ENCODE measurements at regions not wholly inside any gene's neighbourhood (a gene's known extent, or its start where the extent isn't known, plus 50 kb on each side); places are given as distances from the start of the nearest gene placed in this dataset.

DNA sequence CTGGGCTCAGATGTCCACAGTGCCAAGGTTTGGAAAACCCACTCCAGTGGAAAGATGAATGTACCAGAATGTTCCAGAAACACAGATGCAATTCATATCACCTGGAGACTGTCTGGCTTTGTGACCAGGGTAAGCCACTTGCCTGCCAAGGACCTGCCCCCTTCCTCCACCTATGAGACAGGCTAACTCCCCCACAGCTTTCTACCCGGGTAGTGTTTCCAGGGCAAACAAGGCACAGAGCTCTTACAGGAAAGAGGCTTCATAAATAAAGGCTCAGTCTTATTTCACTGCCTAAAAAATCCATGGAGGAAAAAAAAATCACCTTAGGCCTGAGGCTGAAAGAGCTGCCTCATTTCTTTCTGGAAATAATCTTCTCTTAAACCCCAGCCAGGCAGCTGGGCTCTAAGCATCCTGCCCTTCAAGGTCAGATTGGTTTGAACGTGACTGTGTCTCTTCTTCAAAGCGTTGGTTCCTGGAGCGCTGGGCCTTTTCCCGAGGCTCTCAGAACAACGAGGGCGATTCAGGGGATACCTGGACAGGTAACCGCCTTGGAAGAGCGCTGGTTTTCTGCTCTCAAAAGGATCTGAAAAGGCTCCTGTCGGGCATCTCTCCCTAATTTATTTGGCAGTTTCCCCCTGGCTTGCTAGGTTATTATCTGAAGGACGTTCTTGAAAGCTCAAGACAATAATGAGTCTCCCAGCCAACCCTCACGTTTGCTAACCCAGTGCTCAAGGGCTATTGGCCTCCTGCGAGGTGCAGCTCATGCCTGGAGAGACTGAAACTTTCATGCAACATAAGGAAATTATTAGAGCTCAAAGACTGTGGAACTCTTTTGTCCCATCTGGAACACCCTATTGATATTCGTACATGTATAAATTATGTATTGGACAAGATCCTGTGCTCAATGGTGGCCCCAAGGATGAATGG is 199.2 kb upstream of the PMEPA1 start:
- DNase-seq = no peak

DNA sequence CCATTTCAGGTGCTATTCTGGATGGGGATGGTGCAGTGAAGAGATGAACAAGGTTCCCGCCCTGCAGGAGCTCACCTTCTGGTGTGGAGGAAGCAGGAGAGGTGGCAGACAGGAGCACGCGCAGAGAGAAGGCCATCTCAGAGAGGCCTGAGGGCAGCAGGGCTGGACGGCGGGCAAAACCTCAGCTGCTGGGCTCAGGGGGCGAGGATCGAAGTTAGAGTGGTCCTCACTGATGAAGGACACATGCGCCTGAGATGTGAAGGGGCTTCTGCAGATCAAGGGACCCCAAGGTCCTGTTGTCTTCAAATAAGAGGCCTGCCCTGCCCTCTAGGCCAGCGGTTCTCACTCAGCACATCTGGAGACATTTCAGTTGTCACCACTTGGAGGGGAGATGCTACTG is 198.4 kb upstream of the PMEPA1 start:
- no peak for DNase-seq

DNA sequence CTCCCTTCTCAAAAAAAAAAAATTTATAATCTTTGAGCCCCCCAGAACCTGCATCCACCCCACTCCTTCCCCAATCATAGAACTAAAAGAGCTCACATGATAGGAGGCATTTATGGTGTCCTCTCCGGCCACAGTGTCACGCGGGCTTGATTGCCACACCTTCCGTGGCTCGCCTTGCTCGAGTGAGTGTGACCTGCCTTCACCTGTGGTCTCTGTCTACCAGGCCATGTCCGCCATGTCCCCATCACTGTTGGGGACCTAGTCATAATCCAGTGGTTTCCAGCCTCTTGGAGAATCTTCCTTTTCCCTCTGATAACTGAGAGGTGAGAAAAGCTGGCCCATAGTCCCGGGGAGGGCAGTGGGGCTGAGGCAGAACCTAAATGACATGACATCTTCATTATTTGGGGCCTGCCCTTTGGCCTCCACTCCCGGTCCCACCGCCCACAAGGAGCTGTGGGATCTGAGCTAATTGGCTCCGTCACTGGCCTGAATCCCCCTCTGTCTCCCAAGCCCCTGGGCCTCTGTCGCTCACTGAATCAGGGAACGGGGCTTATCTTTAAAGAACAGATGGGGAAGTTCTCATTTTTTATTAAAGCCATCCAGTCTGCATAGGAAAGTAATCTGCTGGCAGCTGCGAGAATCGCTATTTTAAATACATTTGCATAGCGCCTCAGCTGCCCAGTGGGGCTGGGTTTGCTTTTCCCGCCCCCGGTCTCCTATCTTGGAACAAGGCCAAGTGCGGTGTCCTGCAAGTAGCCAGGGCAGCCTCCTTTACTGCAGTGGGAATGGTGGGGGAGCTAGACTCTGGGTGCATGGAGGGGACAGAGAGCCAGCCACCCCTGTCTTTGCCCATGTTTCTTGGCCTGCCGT is 197.6 kb upstream of the PMEPA1 start:
- DNase-seq = no peak

DNA sequence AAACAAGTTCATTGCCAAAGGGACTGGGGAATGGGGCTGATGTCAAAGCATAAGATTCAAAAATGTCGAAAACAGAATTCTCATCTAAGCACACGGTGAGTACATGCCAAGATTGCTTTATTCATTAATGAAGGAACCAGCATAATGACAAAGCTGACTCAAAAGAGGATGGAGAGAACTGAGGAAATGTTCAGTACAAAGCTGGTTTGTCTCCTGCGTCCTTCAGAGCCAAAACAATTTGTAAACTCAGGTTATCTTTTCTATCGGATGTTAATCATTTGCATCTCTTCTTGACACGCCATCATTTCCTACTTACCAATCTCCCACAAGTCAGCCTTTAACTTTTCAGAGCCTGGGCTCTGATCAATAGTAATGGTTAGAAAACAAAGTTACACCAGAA is 195.6 kb upstream of the PMEPA1 start:
- DNase-seq = no peak

DNA sequence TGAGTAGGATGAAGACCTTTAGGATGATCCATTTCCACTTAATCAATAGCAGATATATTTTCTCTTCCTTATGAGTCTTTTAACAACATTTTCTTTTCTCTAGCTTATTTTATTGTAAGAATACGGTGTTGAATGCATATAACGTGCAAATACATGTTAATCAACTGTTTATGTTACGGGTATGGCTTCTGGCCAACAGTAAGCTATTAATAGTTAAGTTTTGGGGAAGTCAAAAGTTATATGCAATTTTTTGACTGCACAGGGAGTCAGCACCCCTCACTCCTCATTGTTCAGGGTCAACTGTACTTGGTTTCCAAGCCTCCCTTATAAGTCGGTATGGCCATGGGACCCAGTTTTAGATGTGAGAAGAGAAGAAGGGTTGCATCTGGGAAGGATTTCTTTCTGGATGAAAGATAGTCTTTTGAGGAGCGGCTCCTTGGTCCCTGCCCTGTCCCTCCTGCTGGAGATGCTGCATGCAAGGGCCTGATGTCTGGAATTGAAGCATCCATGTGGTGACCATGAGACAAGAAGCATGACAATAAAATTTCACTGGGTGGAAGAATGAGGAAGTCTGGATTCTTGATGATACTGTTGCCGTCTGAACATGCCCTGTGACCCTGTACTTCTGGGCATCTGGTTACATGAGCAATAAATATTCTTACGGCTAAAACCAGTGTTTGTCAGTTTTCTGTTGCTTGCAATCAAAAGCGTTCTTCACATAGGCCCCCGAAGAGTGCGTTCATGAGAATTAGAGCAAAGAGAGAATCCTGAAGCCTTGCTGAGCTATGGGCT is 194.7 kb upstream of the PMEPA1 start:
- DNase-seq = no peak

DNA sequence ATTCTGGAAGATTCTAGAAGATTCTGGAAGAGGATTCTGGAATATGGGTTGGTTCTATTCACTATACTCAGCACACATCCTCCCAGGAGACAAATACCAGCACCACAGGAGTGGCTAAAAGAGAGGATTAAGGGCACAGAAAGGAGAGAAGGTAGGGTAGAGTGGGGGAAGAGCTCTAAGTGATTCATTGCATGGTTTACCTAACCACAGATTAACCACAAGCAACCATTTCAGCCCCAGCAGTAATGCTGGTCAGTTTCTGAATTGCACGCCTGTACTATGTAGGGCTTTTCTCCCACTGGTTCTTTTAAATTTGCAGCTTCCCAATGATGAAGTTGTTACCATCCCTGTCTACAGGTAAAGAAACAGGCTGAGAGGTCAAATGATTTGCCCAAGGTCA is 192.7 kb upstream of the PMEPA1 start:
- peak; percentile 79 for DNase-seq

DNA sequence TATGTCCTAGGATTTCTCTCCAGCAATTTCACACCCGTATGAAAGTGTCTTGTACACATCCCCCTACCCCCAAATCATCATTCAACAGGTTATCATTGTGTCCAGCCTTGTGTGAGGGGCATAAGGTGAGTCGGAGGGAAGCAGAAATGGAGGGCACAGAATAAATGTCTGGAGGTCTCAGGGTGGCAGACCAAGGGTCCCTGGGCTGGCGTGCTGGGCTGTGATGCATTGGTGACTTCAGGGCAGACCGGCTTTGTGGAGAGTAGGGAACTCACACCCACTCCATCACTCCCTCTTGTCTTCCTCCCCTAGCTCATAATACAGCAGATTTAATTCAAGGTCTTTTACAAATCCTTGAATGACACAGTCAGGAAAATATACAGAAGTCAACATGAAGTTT is 191.7 kb upstream of the PMEPA1 start:
- no peak for DNase-seq

DNA sequence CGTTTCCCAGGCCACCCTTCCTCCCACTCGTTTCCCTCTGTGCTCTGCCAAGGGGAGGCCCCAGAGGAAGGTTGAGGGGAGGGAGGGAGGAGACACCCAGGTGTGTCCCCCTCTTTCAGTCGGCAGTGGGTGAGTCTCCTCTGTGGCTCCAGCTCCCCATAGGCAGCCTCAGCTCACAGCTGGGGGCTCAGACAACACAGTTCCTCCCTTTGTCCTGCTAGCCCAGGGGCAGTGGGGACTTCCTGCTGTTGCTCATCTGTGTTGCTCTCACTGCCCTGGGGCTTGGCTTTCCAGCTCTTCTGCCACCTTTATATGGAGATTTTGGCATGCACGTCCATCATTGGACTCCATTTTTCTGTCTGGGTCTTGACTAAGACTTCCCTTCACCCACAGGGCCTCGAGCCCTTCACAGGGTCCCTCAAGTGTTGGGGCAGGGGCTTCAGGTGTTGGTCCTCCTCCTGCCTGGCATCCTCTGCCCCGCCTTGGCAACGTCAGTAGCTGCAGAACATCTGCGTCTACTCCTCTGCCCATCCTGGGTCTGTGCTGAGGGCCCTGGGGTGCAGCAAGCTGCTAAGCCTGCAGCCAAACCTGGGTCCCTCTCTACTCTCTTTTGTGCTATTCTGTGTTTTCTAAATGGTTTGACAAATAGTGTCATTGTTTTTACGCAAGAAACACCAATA is 190.6 kb upstream of the PMEPA1 start:
- DNase-seq = no peak

DNA sequence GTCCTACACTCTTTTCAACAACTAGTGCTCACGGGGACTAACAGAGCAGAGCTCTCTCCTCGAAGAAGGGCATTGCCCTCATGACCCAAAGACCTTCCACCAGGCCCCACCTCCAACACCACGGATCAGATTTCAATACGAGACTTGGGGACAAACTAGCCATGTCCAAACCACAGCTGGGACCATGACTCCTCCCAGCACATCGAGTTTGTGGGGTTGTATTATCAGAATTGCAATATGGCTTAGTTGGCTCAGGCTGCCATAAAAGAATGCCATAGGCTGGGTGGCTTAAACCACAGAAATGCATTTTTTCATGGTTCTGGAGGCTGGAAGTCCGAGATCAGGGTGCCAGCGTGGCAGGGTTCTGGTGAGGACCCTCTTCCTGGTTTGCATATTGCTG is 189.7 kb upstream of the PMEPA1 start:
- DNase-seq = no peak

DNA sequence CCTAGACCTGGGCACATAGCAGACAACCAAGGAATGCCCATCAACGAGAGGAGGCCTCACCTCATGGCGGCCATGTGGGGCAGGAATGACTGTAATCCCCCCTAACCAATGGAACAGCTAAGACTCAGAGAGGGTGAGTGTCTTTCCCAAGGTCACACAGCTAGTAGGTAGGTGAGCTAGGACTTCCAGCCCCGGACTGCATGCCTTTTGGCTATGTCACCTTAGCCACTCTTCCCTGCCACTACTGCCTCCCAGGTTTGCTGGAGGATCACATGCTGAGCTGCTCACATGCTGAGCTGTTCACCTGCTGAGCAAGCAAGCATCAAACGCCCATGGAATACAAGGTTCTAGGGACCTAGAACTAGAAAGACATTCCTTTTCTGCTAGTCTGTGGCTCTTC is 188.5 kb upstream of the PMEPA1 start:
- no peak for DNase-seq

DNA sequence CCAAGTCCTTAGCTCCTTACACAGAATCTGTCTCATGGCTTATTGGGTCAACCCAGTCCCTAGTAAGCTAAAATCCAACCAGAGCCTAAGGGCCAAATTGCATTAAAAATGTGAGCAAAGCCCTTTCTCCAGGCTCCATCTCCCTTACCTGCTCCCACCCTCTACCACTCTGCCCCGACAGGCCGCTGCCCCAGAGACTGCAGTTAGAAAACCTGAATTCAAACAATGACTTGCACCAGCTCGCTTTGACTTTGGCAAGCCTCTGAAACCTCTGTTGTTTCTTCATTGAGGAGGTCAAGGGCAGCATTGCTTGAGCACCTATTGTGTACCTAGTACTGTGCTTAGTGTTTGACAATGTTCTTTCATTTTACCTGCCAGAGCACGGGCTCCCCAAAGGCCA is 188.1 kb upstream of the PMEPA1 start:
- no peak for DNase-seq

DNA sequence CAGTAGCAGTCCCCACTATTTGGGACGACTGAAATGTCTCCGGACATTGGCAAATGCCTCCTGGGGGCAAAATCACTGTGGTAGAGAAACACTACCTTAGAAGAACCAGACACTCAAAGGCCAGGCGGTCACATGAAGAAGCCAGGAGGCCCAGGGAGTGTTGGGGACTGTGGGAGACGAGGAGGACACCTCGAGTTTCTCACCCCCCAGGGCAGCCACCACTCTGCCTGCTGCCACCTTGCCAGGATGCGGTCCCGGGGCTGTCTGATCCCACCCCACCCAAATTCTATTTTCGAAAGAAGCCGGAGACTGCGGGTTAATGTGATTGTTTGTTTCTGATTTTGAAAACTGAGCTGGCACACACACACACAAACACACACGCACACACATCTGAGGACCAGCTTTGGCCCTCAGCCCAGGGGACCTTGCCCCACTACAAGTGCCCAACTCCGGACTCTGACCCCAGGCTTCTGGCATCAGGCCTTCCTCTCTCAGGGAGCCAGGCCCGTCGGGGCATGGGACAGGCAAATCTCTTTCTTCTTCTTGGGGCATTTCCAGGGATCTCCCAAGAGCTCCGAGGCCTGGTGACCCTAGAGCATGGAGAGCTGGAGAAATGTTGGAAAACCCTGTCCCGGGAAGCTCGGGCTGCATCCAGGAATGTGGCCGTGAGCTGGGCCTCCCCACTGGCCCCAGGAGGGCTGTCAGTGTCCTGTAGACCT is 187.5 kb upstream of the PMEPA1 start:
- DNase-seq = no peak

DNA sequence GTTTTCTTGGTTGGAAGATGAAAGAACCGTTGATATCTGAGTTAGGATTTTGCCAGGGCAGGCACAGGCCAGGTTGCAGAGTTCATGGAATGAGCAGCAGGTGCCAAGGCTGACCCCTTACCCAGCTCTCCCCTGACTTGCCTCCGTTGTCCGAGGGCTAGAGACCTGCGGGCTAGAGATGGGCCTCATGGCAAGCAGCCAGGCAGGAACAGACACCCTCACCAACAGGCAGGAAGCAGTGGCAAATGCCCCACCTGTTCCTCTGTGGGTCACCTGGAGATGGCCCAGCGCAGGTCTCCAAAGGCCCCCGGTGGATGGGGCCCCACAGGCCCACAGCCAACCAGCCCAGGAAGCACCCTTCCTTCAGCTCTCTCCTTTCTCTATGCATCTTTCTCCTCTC is 186.7 kb upstream of the PMEPA1 start:
- DNase-seq = no peak

DNA sequence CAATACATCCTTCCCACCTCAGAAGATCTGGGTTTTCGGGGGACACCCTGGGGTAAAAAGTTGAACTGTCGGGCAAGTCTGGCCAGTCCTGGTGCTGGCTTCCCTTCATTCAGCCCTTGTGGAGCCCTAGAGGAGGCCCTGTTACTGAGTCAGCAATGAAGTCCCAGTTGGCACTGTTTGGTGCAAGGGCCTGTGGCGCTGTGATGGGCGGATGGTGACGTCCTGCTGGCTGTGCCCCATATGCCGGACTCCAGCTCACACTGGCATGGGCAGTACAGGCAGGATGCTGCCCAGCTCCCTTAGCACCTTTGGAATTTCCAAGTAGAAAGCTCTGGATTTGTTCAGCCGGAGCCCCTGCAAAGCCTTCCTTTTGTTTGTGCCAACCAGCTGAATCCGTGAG is 186.2 kb upstream of the PMEPA1 start:
- no peak for DNase-seq

DNA sequence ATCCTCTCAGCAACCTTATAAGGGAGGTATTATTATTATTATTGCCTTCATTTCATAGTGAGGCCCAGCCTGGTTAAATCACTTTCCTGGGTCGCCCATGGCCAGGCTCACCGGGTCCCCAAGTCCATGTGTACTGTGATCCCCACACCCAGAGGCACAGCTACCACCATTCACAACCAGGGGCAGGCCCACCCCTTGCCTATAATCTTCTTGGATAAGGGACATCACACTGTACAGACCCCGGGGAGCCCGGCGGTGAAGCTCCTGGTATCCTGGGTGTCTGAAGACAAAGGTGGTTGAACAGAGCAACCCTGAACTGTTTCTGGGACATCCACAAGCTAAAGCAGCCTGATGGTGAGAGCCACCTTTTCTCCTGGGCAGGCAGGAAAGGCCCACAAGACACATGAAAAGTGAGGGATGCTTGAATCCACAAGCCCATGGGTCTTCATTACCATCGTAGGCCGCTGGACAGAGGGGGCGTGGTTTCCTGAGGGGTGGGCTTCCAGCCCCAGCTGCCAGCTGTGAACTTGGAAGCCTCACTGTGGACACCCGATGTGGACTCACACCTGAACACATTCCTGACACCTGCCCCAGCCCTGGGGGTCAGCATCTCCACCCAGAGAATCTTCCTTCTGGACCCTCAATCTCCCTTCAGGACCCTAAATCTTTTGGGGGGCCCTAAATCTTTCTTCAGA is 185.5 kb upstream of the PMEPA1 start:
- DNase-seq = no peak

DNA sequence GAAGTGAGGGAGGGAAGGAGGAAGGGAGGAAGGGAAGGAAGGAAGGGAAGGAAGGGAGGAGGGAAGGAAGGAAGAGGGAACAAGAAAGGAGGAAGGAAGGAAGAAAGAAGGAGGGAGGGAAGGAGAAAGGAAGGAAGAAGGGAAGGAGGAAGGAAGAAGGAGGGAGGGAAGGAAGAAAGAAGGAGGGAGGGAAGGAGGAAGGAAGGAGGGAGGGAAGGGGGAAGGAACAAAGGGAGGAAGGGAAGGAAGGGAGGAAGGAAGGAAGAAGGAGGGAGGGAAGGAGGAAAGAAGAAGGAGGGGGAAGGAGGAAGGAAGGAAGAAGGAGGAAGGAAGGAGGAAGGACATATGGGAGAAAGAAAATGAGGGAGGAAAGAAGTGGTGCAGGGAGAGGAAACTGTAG is 184.7 kb upstream of the PMEPA1 start:
- DNase-seq = no peak

DNA sequence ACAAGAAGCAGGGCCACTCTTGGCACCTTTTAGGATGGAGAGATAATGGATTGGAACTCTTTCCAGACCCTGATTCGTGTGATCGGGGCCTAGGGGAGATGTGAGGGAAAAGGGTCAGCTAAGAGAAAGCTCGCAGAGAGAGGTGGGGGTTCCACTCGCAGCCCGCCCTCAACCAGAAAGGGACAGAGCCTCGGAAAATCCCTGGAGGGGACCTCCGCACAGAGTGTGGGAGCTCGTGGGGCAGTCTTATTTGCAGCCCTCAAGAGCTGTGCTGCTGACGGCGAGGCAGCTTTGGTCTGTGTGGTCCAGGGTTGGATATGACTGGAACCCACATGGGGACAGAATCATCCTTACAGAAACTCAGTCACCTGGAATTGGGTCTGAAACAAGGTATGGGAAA is 184.3 kb upstream of the PMEPA1 start:
- no peak for DNase-seq

DNA sequence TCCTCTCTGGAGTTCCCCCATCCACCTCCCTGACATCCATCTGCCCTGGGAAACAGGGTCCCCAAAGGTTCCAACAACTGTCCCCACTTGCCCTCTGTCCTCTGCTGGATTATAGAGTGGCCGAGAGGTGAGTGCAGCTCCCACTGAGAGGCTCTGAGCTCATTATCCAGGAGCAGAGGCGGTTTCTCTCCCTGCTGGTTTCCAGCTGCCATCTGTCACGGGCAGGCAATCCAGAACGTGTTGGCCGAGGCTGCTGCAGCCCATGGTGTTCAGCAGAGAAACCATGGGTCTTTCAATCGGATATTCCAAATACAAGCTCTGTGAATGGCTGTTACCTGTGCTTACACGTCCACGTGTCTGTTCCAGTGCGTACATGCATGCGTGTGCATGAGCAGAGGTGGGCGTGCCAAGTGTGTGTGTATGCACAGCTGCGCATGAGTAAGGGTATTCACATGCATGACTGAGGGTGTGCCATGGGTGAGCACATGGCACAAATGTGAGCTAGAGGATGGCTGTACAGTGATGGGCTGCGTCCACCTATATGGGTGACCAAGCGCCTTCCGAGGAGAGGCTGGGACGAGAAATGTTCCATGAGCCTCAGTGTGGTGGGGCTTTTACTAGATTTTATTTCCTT is 183.7 kb upstream of the PMEPA1 start:
- no peak for DNase-seq

DNA sequence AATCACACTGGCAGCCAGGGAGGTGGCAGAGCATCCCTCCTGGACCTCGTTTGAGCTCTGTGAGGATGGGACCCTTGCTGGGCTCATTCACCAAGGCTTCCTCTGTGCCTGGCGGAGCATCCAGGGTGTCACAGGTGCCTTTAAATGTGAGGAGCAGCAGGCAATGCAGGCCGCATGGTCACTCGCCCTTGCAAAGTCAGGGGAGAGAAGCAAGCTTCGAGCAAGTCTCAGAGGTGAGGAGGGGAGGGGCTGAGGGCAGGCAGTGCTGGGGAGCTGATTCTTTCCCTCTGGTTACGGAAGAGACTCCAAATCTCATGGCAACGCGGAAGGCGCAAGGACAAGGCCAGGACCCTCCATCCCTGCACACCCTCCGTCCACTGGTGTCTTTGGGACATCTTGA is 182.7 kb upstream of the PMEPA1 start:
- no peak for DNase-seq

DNA sequence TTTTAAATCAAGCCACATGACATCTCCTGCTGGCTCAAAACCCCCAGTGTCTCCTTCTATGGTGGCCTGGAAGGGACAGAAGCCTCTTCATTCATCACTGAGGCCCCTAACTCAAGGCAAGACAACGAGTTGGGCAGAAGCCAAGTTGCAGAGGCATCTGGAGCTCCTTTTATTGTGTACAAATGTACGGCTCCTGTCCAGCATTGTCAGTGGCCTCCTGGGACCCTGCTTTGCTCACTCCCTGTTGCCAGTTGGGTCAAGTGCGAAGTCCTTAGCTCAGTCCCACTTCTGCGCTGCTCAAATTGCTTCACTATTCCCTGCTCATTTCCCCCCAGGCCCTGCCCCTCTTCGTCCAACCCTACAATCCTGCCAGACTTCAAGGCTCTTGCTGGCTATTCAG is 181.2 kb upstream of the PMEPA1 start:
- no peak for DNase-seq

All from fibroblast of skin of right quadriceps (primary cell).